Neural cell (in vitro differentiated cells): ENCODE measurements at regions not wholly inside any gene's neighbourhood (a gene's known extent, or its start where the extent isn't known, plus 50 kb on each side); places are given as distances from the start of the nearest gene placed in this dataset.

Source experiments
- EZH2 ChIP-seq: fragments of 200-600, 300-800 bp; shearing (Covaris generic), sonication (generic); IDR thresholded peaks from 2 replicates; pipeline ENCODE4 v1.6.1; 2014; ENCODE audit warnings: antibody characterized with exemption, low read length, borderline replicate concordance, mild to moderate bottlenecking; ENCODE audit not compliant: insufficient read depth, poor library complexity, severe bottlenecking
- SMC3 ChIP-seq: fragments of 450-650 bp; conservative IDR thresholded peaks from 2 replicates; pipeline ENCODE4 v1.6.1; 2014; ENCODE audit warnings: antibody characterized with exemption, mild to moderate bottlenecking, moderate library complexity; ENCODE audit not compliant: poor library complexity

DNA sequence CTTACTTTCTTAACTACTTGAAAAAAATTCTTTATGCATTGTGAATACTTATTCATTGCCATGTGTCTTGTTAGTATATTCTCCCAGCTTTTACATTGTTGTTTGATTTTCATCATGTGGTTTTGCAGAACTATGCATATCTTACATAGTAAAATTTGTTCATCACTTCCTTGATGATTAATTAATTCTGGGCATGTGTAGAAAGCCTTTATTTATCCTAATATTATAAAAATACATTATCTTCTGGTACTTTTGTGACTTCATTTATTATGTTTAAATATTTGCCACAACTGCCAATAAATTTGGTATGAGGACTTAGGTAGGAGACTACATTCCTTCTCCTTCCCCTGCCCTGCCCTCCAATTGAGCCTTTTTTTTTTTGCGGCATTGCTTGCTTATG, 166.0 kb upstream of the ZNF32 start:
- TF ChIP-seq EZH2 (no peak), SMC3 (no peak)
